Adipose tissue (tissue), 3 donors: ENCODE measurements at regions not wholly inside any gene's neighbourhood (a gene's known extent, or its start where the extent isn't known, plus 50 kb on each side); places are given as distances from the start of the nearest gene placed in this dataset.

Source experiments
- H3K27ac ChIP-seq: one replicate; pipeline ENCODE4 v1.5.1; 2013; ENCODE audit warnings: low read depth, low read length
- WGBS, 3 donors: extraction: QIAGEN DNeasy Blood & Tissue Kit; methylation state at CpG; one replicate each; pipeline ENCODE4 v1.1.7; 2013; 5-methylcytosine and 5-hydroxymethylcytosine counted together
- donor health status: healthy with polysubstance abuse.
- donor health status: Bipolar disorder and iron deficiency.
- donor health status: healthy.

GRCh38 chr1:219313961-219314360, 140.3 kb downstream of the LYPLAL1 start:
- WGBS, 3 donors: 92 to 98% (median 93%) methylated on average over 2 of the region's 2 CpGs
- no peak overlapping the region for H3K27ac ChIP-seq

GRCh38 chr1:219312967-219313366, 139.3 kb downstream of the LYPLAL1 start:
- no peak overlapping the region for H3K27ac ChIP-seq
- WGBS, 3 donors: 66 to 78% (median 68%) methylated on average over 3 of the region's 3 CpGs

- no peak overlapping the region for H3K27ac ChIP-seq
- WGBS, 3 donors: 17 to 48% (median 20%) methylated on average over 1 of the region's 1 CpG
These were observed 136.6 kb downstream of the LYPLAL1 start for GRCh38 chr1:219310181-219310728.

GRCh38 chr1:219308367-219308766, 134.7 kb downstream of the LYPLAL1 start:
- H3K27ac ChIP-seq: no peak overlapping the region
- WGBS, 3 donors: 91 to 97% (median 96%) methylated on average over 4 of the region's 4 CpGs

GRCh38 chr1:219304227-219305226, 130.8 kb downstream of the LYPLAL1 start:
- no peak overlapping the region for H3K27ac ChIP-seq
- 66 to 73% (median 67%) methylated on average over 9 of the region's 9 CpGs for WGBS, 3 donors

- WGBS, 3 donors: 53 to 66% (median 65%) methylated on average over 1 of the region's 1 CpG
- no peak overlapping the region for H3K27ac ChIP-seq
These were observed 129.0 kb downstream of the LYPLAL1 start for GRCh38 chr1:219302697-219303096.

- no peak overlapping the region for H3K27ac ChIP-seq
- 86 to 97% (median 92%) methylated on average over 4 of the region's 4 CpGs for WGBS, 3 donors
These were observed 125.7 kb downstream of the LYPLAL1 start for GRCh38 chr1:219299420-219299819.

- H3K27ac ChIP-seq: no peak overlapping the region
- 47 to 63% (median 51%) methylated on average over 4 of the region's 4 CpGs for WGBS, 3 donors
These were observed 125.0 kb downstream of the LYPLAL1 start for GRCh38 chr1:219298571-219299148.

GRCh38 chr1:219296430-219297355, 123.0 kb downstream of the LYPLAL1 start:
- whole genome bisulfite sequencing, 3 donors: 64 to 72% (median 71%) methylated on average over 6 of the region's 6 CpGs
- peak overlapping the region; percentile 26 for H3K27ac ChIP-seq

GRCh38 chr1:219294251-219294650, 120.6 kb downstream of the LYPLAL1 start:
- no peak overlapping the region for H3K27ac ChIP-seq

GRCh38 chr1:219293410-219293809, 119.7 kb downstream of the LYPLAL1 start:
- no peak overlapping the region for H3K27ac ChIP-seq
- 56 to 64% (median 62%) methylated on average over 3 of the region's 3 CpGs for WGBS, 3 donors

GRCh38 chr1:219292999-219293398, 119.3 kb downstream of the LYPLAL1 start:
- H3K27ac ChIP-seq: no peak overlapping the region
- 68 to 88% (median 76%) methylated on average over 3 of the region's 3 CpGs for WGBS, 3 donors

GRCh38 chr1:219292341-219292740, 118.7 kb downstream of the LYPLAL1 start:
- H3K27ac ChIP-seq: no peak overlapping the region

- 76 to 77% (median 77%) methylated on average over 6 of the region's 6 CpGs for WGBS, 3 donors
- no peak overlapping the region for H3K27ac ChIP-seq
These were observed 115.5 kb downstream of the LYPLAL1 start for GRCh38 chr1:219289171-219289570.

GRCh38 chr1:219283541-219283940, 109.9 kb downstream of the LYPLAL1 start:
- H3K27ac ChIP-seq: no peak overlapping the region

GRCh38 chr1:219281831-219282230, 108.2 kb downstream of the LYPLAL1 start:
- H3K27ac ChIP-seq: no peak overlapping the region
- 90 to 97% (median 96%) methylated on average over 2 of the region's 2 CpGs for WGBS, 3 donors

GRCh38 chr1:219279017-219279770, 105.5 kb downstream of the LYPLAL1 start:
- 78 to 93% (median 90%) methylated on average over 6 of the region's 6 CpGs for WGBS, 3 donors
- H3K27ac ChIP-seq: no peak overlapping the region

- H3K27ac ChIP-seq: no peak overlapping the region
- WGBS, 3 donors: 67 to 86% (median 75%) methylated on average over 1 of the region's 1 CpG
These were observed 104.6 kb downstream of the LYPLAL1 start for GRCh38 chr1:219278288-219278687.
